H9 (cell line): ENCODE measurements at regions not wholly inside any gene's neighbourhood (a gene's known extent, or its start where the extent isn't known, plus 50 kb on each side); places are given as distances from the start of the nearest gene placed in this dataset.

Source experiments
- DNase-seq: peaks from one replicate; pipeline ENCODE4 v3.0.0-alpha.2; 2017
- H2AFZ ChIP-seq: one replicate; pipeline ENCODE4 v1.6.1; 2013; ENCODE audit warnings: mild to moderate bottlenecking, low read length, control low read depth, moderate library complexity
- H2AK5ac ChIP-seq: 2 replicates; pipeline ENCODE4 v1.6.1; 2013; ENCODE audit warnings: low read length, control low read depth, mixed read lengths; ENCODE audit not compliant: insufficient read length
- H2BK120ac ChIP-seq: one replicate; pipeline ENCODE4 v1.6.1; 2013; ENCODE audit warnings: low read depth, mild to moderate bottlenecking, low read length, control low read depth, inconsistent platforms; ENCODE audit not compliant: poor library complexity, severe bottlenecking
- H2BK12ac ChIP-seq: 2 replicates; pipeline ENCODE4 v1.6.1; 2013; ENCODE audit warnings: low read length, control low read depth, mixed read lengths, low read depth; ENCODE audit not compliant: insufficient read length
- H2BK15ac ChIP-seq: 2 replicates; pipeline ENCODE4 v1.6.1; 2013; ENCODE audit warnings: low read depth, low read length, control low read depth
- H2BK20ac ChIP-seq: one replicate; pipeline ENCODE4 v1.6.1; 2013; ENCODE audit warnings: low read depth, mild to moderate bottlenecking, low read length, control low read depth, inconsistent platforms; ENCODE audit not compliant: poor library complexity, severe bottlenecking
- H2BK5ac ChIP-seq: 2 replicates; pipeline ENCODE4 v1.6.1; 2013; ENCODE audit warnings: low read length, control low read depth, mixed read lengths; ENCODE audit not compliant: insufficient read length
- H3K14ac ChIP-seq: 2 replicates; pipeline ENCODE4 v1.6.1; 2013; ENCODE audit warnings: low read length, control low read depth; ENCODE audit not compliant: insufficient read depth
- H3K18ac ChIP-seq: 2 replicates; pipeline ENCODE4 v1.6.1; 2013; ENCODE audit warnings: low read depth, mild to moderate bottlenecking, mixed read lengths, low read length, control low read depth; ENCODE audit not compliant: insufficient read length
- H3K23ac ChIP-seq: 2 replicates; pipeline ENCODE4 v1.6.1; 2013; ENCODE audit warnings: low read length, control low read depth, mixed read lengths, low read depth; ENCODE audit not compliant: insufficient read length
- H3K23me2 ChIP-seq: 2 replicates; pipeline ENCODE4 v1.6.1; 2013; ENCODE audit warnings: low read depth, mild to moderate bottlenecking, mixed read lengths, low read length, control low read depth; ENCODE audit not compliant: insufficient read length, poor library complexity, severe bottlenecking
- H3K27ac ChIP-seq: 2 replicates; pipeline ENCODE4 v1.5.1; 2013; ENCODE audit warnings: low read length, control low read depth, mixed read lengths, low read depth; ENCODE audit not compliant: insufficient read length
- H3K27me3 ChIP-seq: 2 replicates; pipeline ENCODE4 v1.6.1; 2013; ENCODE audit warnings: low read length, control low read depth, inconsistent platforms; ENCODE audit not compliant: insufficient read depth
- H3K4ac ChIP-seq: 2 replicates; pipeline ENCODE4 v1.6.1; 2013; ENCODE audit warnings: low read depth, mild to moderate bottlenecking, control low read depth, inconsistent platforms, low read length, moderate library complexity
- H3K4me1 ChIP-seq: 2 replicates; pipeline ENCODE4 v1.6.1; 2013; ENCODE audit warnings: low read length, control low read depth, inconsistent platforms; ENCODE audit not compliant: insufficient read depth
- H3K4me2 ChIP-seq: 2 replicates; pipeline ENCODE4 v1.6.1; 2013; ENCODE audit warnings: low read length, control low read depth, mixed read lengths; ENCODE audit not compliant: insufficient read length, insufficient read depth
- H3K56ac ChIP-seq: 2 replicates; pipeline ENCODE4 v1.6.1; 2013; ENCODE audit warnings: low read depth, mild to moderate bottlenecking, mixed read lengths, low read length, control low read depth; ENCODE audit not compliant: insufficient read length
- H3K79me1 ChIP-seq: 2 replicates; pipeline ENCODE4 v1.6.1; 2013; ENCODE audit warnings: low read depth, mild to moderate bottlenecking, moderate library complexity, low read length, control low read depth, inconsistent platforms; ENCODE audit not compliant: insufficient read depth, poor library complexity, severe bottlenecking
- H3K79me2 ChIP-seq: 2 replicates; pipeline ENCODE4 v1.6.1; 2013; ENCODE audit warnings: low read length, control low read depth, inconsistent platforms; ENCODE audit not compliant: insufficient read depth
- H3K9ac ChIP-seq: 2 replicates; pipeline ENCODE4 v1.6.1; 2013; ENCODE audit warnings: low read length, control low read depth, mixed read lengths; ENCODE audit not compliant: insufficient read length; ENCODE audit errors: extremely low read depth
- H3K9me3 ChIP-seq: one replicate; pipeline ENCODE4 v1.6.1; 2013; ENCODE audit warnings: low read depth, low read length, inconsistent platforms; ENCODE audit not compliant: control insufficient read depth
- H3T11ph ChIP-seq: one replicate; pipeline ENCODE4 v1.6.1; 2013; ENCODE audit warnings: mild to moderate bottlenecking, low read length, control low read depth, inconsistent platforms
- H4K20me1 ChIP-seq: one replicate; pipeline ENCODE4 v1.6.1; 2013; ENCODE audit not compliant: control insufficient read depth, insufficient read length, insufficient read depth
- H4K5ac ChIP-seq: 2 replicates; pipeline ENCODE4 v1.6.1; 2013; ENCODE audit warnings: low read depth, mild to moderate bottlenecking, mixed read lengths, low read length, control low read depth; ENCODE audit not compliant: insufficient read length
- H4K8ac ChIP-seq: replicated peaks from 2 replicates; pipeline ENCODE4 v1.6.1; 2013; ENCODE audit warnings: low read length, control low read depth, mixed read lengths, low read depth; ENCODE audit not compliant: insufficient read length
- H4K91ac ChIP-seq: 2 replicates; pipeline ENCODE4 v1.6.1; 2013; ENCODE audit warnings: low read depth, mild to moderate bottlenecking, moderate library complexity, mixed read lengths, low read length, control low read depth; ENCODE audit not compliant: insufficient read length
- H3K27ac Mint-ChIP-seq, 3 experiments: 2 replicates in 2 of 3; 3 replicates in 1 of 3; pipeline ENCODE4 v1.8.0; 2020 to 2021; ENCODE audit warnings: mixed read lengths in 3 of 3, mild to moderate bottlenecking in 1 of 3, moderate library complexity in 1 of 3
- H3K27me3 Mint-ChIP-seq: 2 replicates; pipeline ENCODE4 v1.8.0; 2021; ENCODE audit warnings: low read depth, mild to moderate bottlenecking, moderate library complexity, mixed read lengths
- H3K36me3 Mint-ChIP-seq, 3 experiments: 2 replicates in 2 of 3; 3 replicates in 1 of 3; pipeline ENCODE4 v1.8.0; 2020 to 2021; ENCODE audit warnings: low read depth in 3 of 3, mixed read lengths in 3 of 3; ENCODE audit not compliant: insufficient read depth in 1 of 3
- H3K4me1 Mint-ChIP-seq, 2 experiments: 2 replicates each; pipeline ENCODE4 v1.8.0; 2020; ENCODE audit warnings: mixed read lengths in 2 of 2
- H3K4me3 Mint-ChIP-seq, 2 experiments: 2 replicates in 1 of 2; 3 replicates in 1 of 2; pipeline ENCODE4 v1.8.0; 2020 to 2021; ENCODE audit warnings: mild to moderate bottlenecking in 2 of 2, mixed read lengths in 2 of 2, moderate library complexity in 1 of 2
- H3K9me3 Mint-ChIP-seq, 2 experiments: 2 replicates in 1 of 2; 3 replicates in 1 of 2; pipeline ENCODE4 v1.8.0; 2020; ENCODE audit warnings: mild to moderate bottlenecking in 2 of 2, mixed read lengths in 2 of 2, moderate library complexity in 1 of 2
- CTCF ChIP-seq: fragments of 200-600 bp; sonication (generic); conservative IDR thresholded peaks from 3 replicates; pipeline ENCODE4 v1.8.0; 2021; ENCODE audit warnings: antibody characterized with exemption, mild to moderate bottlenecking
- WGBS: extraction: QIAGEN DNeasy Blood & Tissue Kit; methylation state at CpG from one replicate; pipeline ENCODE4 v1.1.7; 2013; ENCODE audit warnings: missing lambda C conversion rate, low lambda C conversion rate, mixed read lengths; ENCODE audit not compliant: insufficient read length; ENCODE audit errors: extremely low coverage; 5-methylcytosine and 5-hydroxymethylcytosine counted together

GRCh38 chr2:120942658-120943057 is 207.0 kb downstream of the GLI2 start:
- no peak for TF ChIP-seq CTCF
- H3K4me1 Mint-ChIP-seq: peaks cover 10 to 16% of the 10 kb centered on the region in 2 experiments; a peak in 3 of 4 replicates
- H2BK20ac ChIP-seq: no peak overlapping the region

More at GRCh38 chr2:120942658-120943057, 207.0 kb downstream of the GLI2 start:
- H3K27me3 Mint-ChIP-seq: peaks cover 1% of the 10 kb centered on the region; the same call in 1 of the 2 replicates
- Histone ChIP-seq H3K4me2 (no peak overlapping the region), H3K79me2 (no peaks in the 10 kb centered on the region; the same call in 1 of the 2 replicates), H2AK5ac (no peak overlapping the region), H4K20me1 (no peaks in the 10 kb centered on the region), H4K8ac (no peak overlapping the region), H3K9me3 (no peaks in the 10 kb centered on the region), H3K56ac (no peak overlapping the region), H3K14ac (no peak overlapping the region), H3K4me1 (no peaks in the 10 kb centered on the region; the same call in 1 of the 2 replicates), H2BK15ac (no peak overlapping the region), H3K79me1 (no peaks in the 10 kb centered on the region), H3K18ac (no peak overlapping the region), H2BK120ac (no peak overlapping the region), H3K23ac (no peak overlapping the region), H4K5ac (no peak overlapping the region), H2BK12ac (no peak overlapping the region), H3K4ac (no peak overlapping the region), H3K9ac (no peak overlapping the region), H3K27me3 (no peaks in the 10 kb centered on the region), H4K91ac (no peak overlapping the region), H2BK5ac (no peak overlapping the region), H3K23me2 (no peaks in the 10 kb centered on the region), H2AFZ (no peak overlapping the region), H3K27ac (no peak overlapping the region), H3T11ph (no peak overlapping the region)
- DNase-seq: no peak
- no peak overlapping the region for H3K27ac Mint-ChIP-seq
- WGBS: 100% methylated on average over 7 of the region's 15 CpGs
- peaks cover 5 to 21% (median 17%) of the 10 kb centered on the region in 3 experiments; a peak in 6 of 7 replicates for H3K36me3 Mint-ChIP-seq
- H3K4me3 Mint-ChIP-seq: no peak overlapping the region
- H3K9me3 Mint-ChIP-seq: no peaks in the 10 kb centered on the region
